GM21717 (cell line): ENCODE measurements at regions not wholly inside any gene's neighbourhood (a gene's known extent, or its start where the extent isn't known, plus 50 kb on each side); places are given as distances from the start of the nearest gene placed in this dataset.

ENCODE experiments used
- ATAC-seq: cut with Tn5 transposase; IDR thresholded peaks from one replicate; pipeline ENCODE4 v1.9.1; 2021; ENCODE audit warnings: mild to moderate bottlenecking, moderate library complexity; ENCODE audit not compliant: unreplicated experiment

- no peak for ATAC-seq
These were observed 179.5 kb downstream of the KIF4B start for GRCh38 chr5:155193029-155193428.

- ATAC-seq = no peak
These were observed 180.0 kb downstream of the KIF4B start for GRCh38 chr5:155193483-155194107.

GRCh38 chr5:155200608-155201007 lies 187.1 kb downstream of the KIF4B start:
- ATAC-seq = no peak

GRCh38 chr5:155211764-155212163 lies 198.2 kb downstream of the KIF4B start:
- ATAC-seq = no peak

GRCh38 chr5:155222393-155222792 lies 208.8 kb downstream of the KIF4B start:
- ATAC-seq = no peak

- ATAC-seq = no peak
These were observed 215.6 kb downstream of the KIF4B start for GRCh38 chr5:155229135-155229534.

GRCh38 chr5:155239803-155240202 lies 226.2 kb downstream of the KIF4B start:
- no peak for ATAC-seq

GRCh38 chr5:155250596-155250995 lies 237.0 kb downstream of the KIF4B start:
- ATAC-seq = no peak

- no peak for ATAC-seq
These were observed 238.5 kb downstream of the KIF4B start for GRCh38 chr5:155252025-155252424.

GRCh38 chr5:155252717-155253116 lies 239.2 kb downstream of the KIF4B start:
- ATAC-seq = no peak

- no peak for ATAC-seq
These were observed 240.8 kb downstream of the KIF4B start for GRCh38 chr5:155254399-155254798.

- no peak for ATAC-seq
These were observed 244.6 kb downstream of the KIF4B start for GRCh38 chr5:155258161-155258560.

GRCh38 chr5:155259648-155260047 lies 246.1 kb downstream of the KIF4B start:
- no peak for ATAC-seq

GRCh38 chr5:155260798-155261197 lies 247.2 kb downstream of the KIF4B start:
- ATAC-seq = no peak

- no peak for ATAC-seq
These were observed 249.8 kb downstream of the KIF4B start for GRCh38 chr5:155263381-155263780.

- no peak for ATAC-seq
These were observed 251.3 kb downstream of the KIF4B start for GRCh38 chr5:155264809-155265208.

GRCh38 chr5:155268770-155269425 lies 255.3 kb downstream of the KIF4B start:
- ATAC-seq = no peak

- no peak for ATAC-seq
These were observed 257.2 kb downstream of the KIF4B start for GRCh38 chr5:155270725-155271124.

GRCh38 chr5:155274484-155274883 lies 260.9 kb downstream of the KIF4B start:
- ATAC-seq = no peak

- no peak for ATAC-seq
These were observed 261.7 kb downstream of the KIF4B start for GRCh38 chr5:155275222-155275621.

GRCh38 chr5:155276231-155276630 lies 262.7 kb downstream of the KIF4B start:
- ATAC-seq = no peak

GRCh38 chr5:155278532-155278931 lies 265.0 kb downstream of the KIF4B start:
- no peak for ATAC-seq
